HL-60 (cell line): ENCODE measurements at regions not wholly inside any gene's neighbourhood (a gene's known extent, or its start where the extent isn't known, plus 50 kb on each side); places are given as distances from the start of the nearest gene placed in this dataset.

Experiments
- DNase-seq, 2 experiments: peaks; one replicate each; pipeline ENCODE4 v3.0.0-alpha.2; 2010 to 2020; ENCODE audit warnings: low read depth in 1 of 2, low spot score in 1 of 2
- H3K27ac ChIP-seq: fragments of 250-450 bp; sonication (Bioruptor Pico); replicated peaks from 2 replicates; pipeline ENCODE4 v1.5.1; 2020; ENCODE audit warnings: mild to moderate bottlenecking, moderate library complexity
- H3K27me3 ChIP-seq: fragments of 250-450 bp; sonication (Bioruptor Pico); 2 replicates; pipeline ENCODE4 v1.5.1; 2021; ENCODE audit warnings: mild to moderate bottlenecking, moderate library complexity; ENCODE audit not compliant: insufficient read depth, poor library complexity, severe bottlenecking
- H3K4me3 ChIP-seq: replicated peaks from 2 replicates; pipeline ENCODE4 v1.5.1; 2011; ENCODE audit warnings: mild to moderate bottlenecking, control low read depth, low read length; ENCODE audit not compliant: insufficient read depth
- CTCF ChIP-seq: IDR thresholded peaks from one replicate; pipeline ENCODE4 v1.5.1; 2011; ENCODE audit warnings: low read length, control low read depth, inconsistent platforms; ENCODE audit not compliant: insufficient read depth
- GABPA ChIP-seq: IDR thresholded peaks from 2 replicates; pipeline ENCODE4 v1.6.1; 2012; ENCODE audit warnings: low read depth
- POLR2AphosphoS5 ChIP-seq: IDR thresholded peaks from 2 replicates; pipeline ENCODE4 v1.6.1; 2012; ENCODE audit warnings: low read depth
- REST ChIP-seq: IDR thresholded peaks from 2 replicates; pipeline ENCODE4 v1.6.1; 2012; ENCODE audit warnings: low read depth; ENCODE audit not compliant: insufficient replicate concordance
- SPI1 ChIP-seq: IDR thresholded peaks from 2 replicates; pipeline ENCODE4 v1.6.1; 2012; ENCODE audit warnings: low read depth, mild to moderate bottlenecking, borderline replicate concordance

- no peak overlapping the region for H3K27ac ChIP-seq
- TF ChIP-seq POLR2AphosphoS5 (no peak), GABPA (no peak), REST (no peak), CTCF (no peak), SPI1 (no peak)
- H3K27me3 ChIP-seq, result no peaks in the 10 kb centered on the region
- no peak overlapping the region for H3K4me3 ChIP-seq
- DNase-seq, result no peak
Measured at GRCh38 chr1:184257873-184258272, 129.0 kb upstream of the C1orf21 start.

GRCh38 chr1:184258525-184258924 is 128.3 kb upstream of the C1orf21 start:
- no peak for DNase-seq
- no peaks in the 10 kb centered on the region for H3K27me3 ChIP-seq
- no peak for TF ChIP-seq SPI1
- TF ChIP-seq GABPA, result no peak
- TF ChIP-seq POLR2AphosphoS5, result no peak
- TF ChIP-seq CTCF, result no peak
- no peak for TF ChIP-seq REST
- H3K27ac ChIP-seq, result no peak overlapping the region
- H3K4me3 ChIP-seq, result no peak overlapping the region

GRCh38 chr1:184260382-184260781 is 126.4 kb upstream of the C1orf21 start:
- H3K4me3 ChIP-seq, result no peak overlapping the region
- no peak overlapping the region for H3K27ac ChIP-seq
- H3K27me3 ChIP-seq, result no peaks in the 10 kb centered on the region
- no peak for TF ChIP-seq GABPA
- TF ChIP-seq REST, result no peak
- TF ChIP-seq SPI1, result no peak
- no peak for TF ChIP-seq POLR2AphosphoS5
- no peak for TF ChIP-seq CTCF
- no peak for DNase-seq
